Umbilical cord (tissue), 1 donor: ENCODE measurements at regions not wholly inside any gene's neighbourhood (a gene's known extent, or its start where the extent isn't known, plus 50 kb on each side); places are given as distances from the start of the nearest gene placed in this dataset.

Experiments
- DNase-seq: peaks from one replicate; pipeline ENCODE4 v3.0.0-alpha.2; 2015; ENCODE audit warnings: low spot score

- no peak for DNase-seq
Observed at GRCh38 chr5:6831678-6832671, 118.7 kb downstream of the TENT4A start.

- no peak for DNase-seq
Observed at GRCh38 chr5:6832994-6833393, 119.8 kb downstream of the TENT4A start.

- no peak for DNase-seq
Observed at GRCh38 chr5:6833406-6833805, 120.2 kb downstream of the TENT4A start.

GRCh38 chr5:6837095-6837494 lies 123.9 kb downstream of the TENT4A start:
- DNase-seq: no peak

- no peak for DNase-seq
Observed at GRCh38 chr5:6837519-6838110, 124.4 kb downstream of the TENT4A start.

- peak; percentile 68 for DNase-seq
Observed at GRCh38 chr5:6838736-6839135, 125.5 kb downstream of the TENT4A start.

GRCh38 chr5:6840136-6840793 lies 127.0 kb downstream of the TENT4A start:
- no peak for DNase-seq

GRCh38 chr5:6843335-6843734 lies 130.1 kb downstream of the TENT4A start:
- no peak for DNase-seq

GRCh38 chr5:6843821-6844220 lies 130.6 kb downstream of the TENT4A start:
- DNase-seq: no peak

- no peak for DNase-seq
Observed at GRCh38 chr5:6845856-6846255, 132.6 kb downstream of the TENT4A start.

- no peak for DNase-seq
Observed at GRCh38 chr5:6847870-6848269, 134.6 kb downstream of the TENT4A start.

- DNase-seq: no peak
Observed at GRCh38 chr5:6849316-6850105, 136.3 kb downstream of the TENT4A start.

- DNase-seq: no peak
Observed at GRCh38 chr5:6850106-6850432, 136.8 kb downstream of the TENT4A start.

- no peak for DNase-seq
Observed at GRCh38 chr5:6856653-6857052, 143.4 kb downstream of the TENT4A start.

- no peak for DNase-seq
Observed at GRCh38 chr5:6858419-6858818, 145.2 kb downstream of the TENT4A start.

GRCh38 chr5:6859023-6859422 lies 145.8 kb downstream of the TENT4A start:
- DNase-seq: no peak

GRCh38 chr5:6859951-6860638 lies 146.9 kb downstream of the TENT4A start:
- DNase-seq: no peak

- DNase-seq: no peak
Observed at GRCh38 chr5:6861036-6861435, 147.8 kb downstream of the TENT4A start.

- no peak for DNase-seq
Observed at GRCh38 chr5:6861667-6862066, 148.4 kb downstream of the TENT4A start.

GRCh38 chr5:6862306-6862705 lies 149.1 kb downstream of the TENT4A start:
- no peak for DNase-seq

- no peak for DNase-seq
Observed at GRCh38 chr5:6867712-6868111, 154.5 kb downstream of the TENT4A start.
